HG03135 (cell line): ENCODE measurements at regions not wholly inside any gene's neighbourhood (a gene's known extent, or its start where the extent isn't known, plus 50 kb on each side); places are given as distances from the start of the nearest gene placed in this dataset.

ENCODE experiments used
- ATAC-seq: cut with Tn5 transposase; IDR thresholded peaks from one replicate; pipeline ENCODE4 v1.9.1; 2021; ENCODE audit warnings: mild to moderate bottlenecking, moderate library complexity; ENCODE audit not compliant: unreplicated experiment

DNA sequence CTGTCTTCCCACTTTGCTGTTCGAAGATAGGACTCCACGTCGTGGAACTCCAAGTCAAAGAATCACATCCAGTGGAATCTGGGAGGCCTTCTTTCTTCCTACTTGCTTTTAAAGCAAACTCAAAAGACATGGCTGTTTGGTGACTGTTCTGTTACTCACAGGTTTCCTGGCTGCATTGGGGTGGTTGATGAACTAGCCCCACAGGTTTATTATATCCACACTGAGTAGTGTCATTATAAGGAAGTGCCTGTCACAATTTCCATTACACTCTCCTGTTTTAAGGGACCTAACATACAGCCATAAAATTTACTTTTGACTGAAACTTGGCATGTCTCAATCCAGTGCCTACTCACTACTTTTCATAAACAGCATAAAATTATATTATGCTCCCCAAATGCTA, 287.3 kb upstream of the SP4 start:
- no peak for ATAC-seq

DNA sequence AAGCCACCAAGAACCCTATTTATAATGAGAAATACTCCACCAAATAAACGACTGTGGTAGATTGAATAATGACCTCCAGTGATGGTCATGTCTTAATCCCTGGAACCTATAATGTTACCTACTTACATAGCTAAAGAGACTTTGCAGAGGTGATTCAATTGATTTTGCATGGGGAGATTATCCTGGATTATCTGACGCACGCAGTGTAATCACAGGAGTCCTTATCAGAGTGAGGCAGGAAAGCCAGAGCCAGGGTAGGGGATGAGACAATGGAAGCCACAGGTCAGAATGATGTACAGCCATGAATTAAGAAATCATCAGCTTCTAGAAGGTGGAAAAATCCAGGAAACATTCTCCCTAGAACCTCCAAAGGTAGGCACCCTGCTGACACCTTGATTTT, 286.4 kb upstream of the SP4 start:
- ATAC-seq = no peak

DNA sequence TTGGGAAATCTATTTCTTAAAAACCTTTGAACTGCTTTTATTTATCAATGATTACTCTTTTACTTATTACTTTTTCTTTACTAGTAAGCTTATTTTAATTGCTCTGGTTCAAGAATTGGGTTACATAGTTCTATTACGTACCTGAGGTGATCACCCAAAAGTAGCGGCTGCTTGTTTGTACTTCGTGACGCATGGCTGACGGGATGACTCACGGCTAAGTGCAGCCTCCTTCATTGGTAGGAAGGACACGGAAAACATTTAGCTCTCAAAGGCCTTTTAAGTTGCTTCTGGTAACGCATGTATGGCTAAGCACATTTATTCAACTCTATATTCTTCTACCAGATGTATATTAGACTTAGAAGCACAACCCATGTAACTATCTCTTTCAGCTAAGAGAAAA, 285.8 kb upstream of the SP4 start:
- ATAC-seq = no peak

GRCh38 chr7:21146642-21147423, 281.1 kb upstream of the SP4 start:
- no peak for ATAC-seq

DNA sequence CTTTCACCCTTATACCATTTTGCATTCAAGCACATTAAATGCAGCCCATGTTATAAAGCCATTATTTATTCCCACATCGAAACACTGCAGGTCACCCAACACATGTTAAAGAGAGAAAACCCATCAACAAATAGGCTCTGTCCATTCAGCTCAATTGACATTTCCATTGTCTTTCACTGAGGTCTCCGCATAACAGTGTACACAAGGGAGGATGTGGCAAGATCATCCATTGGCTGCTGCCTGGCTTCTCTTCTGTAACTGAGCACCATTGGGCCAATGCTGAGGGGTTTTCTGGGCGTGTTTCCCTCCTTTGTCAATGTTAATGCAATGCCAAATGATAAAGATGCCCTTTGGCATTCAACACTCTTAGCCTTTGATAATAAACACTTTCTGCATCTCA, 278.1 kb upstream of the SP4 start:
- ATAC-seq = no peak

GRCh38 chr7:21154614-21155013, 273.3 kb upstream of the SP4 start:
- no peak for ATAC-seq

GRCh38 chr7:21159506-21159905, 268.4 kb upstream of the SP4 start:
- no peak for ATAC-seq

GRCh38 chr7:21160401-21160800, 267.5 kb upstream of the SP4 start:
- ATAC-seq = no peak

- ATAC-seq = no peak
Measured at GRCh38 chr7:21167942-21168341, 259.9 kb upstream of the SP4 start.

- ATAC-seq = no peak
Measured at GRCh38 chr7:21169667-21170580, 258.0 kb upstream of the SP4 start.

DNA sequence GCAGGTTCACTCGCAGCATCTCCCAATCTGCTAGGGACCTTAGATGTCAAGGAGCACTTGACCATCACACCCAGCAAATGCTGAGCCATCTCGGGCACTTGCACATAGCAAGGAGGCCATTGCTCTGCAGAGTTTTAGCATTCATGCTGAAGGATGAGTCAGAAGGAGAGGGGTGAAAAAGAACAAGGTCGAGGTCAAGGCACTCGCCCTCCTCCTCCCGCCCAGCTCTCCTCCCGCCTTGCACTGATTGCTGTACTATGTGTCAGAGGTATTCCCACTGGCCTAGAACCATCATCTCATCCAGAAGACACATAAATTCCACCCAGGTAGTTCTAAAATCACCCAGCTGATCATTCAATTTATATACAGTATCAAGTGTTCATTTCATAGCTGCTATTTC, 255.1 kb upstream of the SP4 start:
- no peak for ATAC-seq

- ATAC-seq = no peak
Measured at GRCh38 chr7:21173436-21173835, 254.4 kb upstream of the SP4 start.

DNA sequence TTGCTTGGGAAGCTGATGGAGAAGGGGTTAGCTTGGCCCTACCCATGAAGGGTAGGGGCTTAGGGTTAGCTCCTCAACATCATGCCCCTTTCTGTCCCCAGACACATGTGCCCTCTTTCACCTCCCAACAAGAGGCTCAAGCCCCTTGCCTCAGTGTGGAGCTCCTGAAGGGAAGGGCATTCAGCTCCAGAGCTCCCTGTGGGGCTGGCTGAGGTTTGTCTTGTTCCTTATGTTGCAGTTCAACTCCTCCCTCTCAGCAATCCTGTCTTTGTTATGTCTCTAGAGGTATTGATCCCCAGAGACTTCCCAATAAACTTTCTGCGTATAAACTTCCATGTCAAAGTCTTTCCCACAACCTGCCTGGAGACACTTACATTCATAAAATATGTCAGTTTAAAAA, 252.2 kb upstream of the SP4 start:
- ATAC-seq = no peak

DNA sequence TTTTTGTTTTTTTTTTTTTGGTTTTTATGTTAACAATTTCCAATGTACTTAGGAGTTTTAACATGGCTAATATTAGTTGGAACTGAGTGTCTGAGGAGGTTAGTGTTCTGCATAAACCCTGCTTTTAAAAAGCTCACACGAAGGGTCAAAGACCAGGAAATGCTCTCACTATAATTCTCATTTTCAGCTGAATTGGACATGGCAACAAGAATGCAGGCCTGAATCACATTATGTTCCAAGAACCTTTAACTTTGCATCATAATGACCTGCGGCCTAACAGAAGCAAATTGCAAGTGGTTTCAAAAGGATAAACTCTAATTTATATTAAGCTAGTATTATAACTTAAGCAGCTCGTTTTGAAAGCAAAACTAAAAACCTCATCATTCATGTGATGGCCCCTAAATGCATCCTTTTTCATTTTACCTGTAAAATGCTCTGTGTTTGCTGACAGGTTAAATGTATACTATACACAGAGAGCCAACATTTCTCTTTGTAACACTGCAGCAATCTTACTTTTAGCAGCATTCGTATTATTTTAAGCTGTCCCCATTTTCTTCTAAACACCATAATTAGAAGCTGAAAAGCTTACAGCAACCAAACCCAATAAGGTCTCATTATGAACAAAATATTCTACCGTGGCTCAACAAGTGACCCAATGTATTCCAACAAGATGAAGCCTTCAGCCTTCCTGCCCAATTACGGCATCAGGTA, 242.8 kb upstream of the SP4 start:
- ATAC-seq = no peak

GRCh38 chr7:21185653-21186265, 242.1 kb upstream of the SP4 start:
- no peak for ATAC-seq

GRCh38 chr7:21191321-21192073, 236.4 kb upstream of the SP4 start:
- no peak for ATAC-seq

GRCh38 chr7:21192657-21193056, 235.2 kb upstream of the SP4 start:
- ATAC-seq = no peak

DNA sequence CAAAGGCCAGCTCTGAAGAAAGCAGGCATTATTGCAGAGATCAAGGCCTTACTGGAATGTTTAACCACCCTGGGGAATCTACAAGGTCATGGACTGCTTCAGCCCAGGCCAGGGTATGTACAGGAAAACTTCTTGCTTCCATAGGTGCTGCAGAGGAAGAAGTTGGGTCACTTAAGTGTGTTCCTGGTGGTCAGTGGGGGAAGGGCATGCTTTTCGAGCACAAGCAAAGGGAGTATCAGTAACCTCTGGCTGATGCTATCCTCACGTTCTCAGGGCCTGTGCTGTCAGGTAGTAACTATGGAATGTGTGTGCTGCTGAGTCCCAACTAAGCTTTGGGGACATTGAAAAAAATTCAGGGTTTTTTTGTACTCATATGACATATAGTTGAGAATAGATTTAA, 234.0 kb upstream of the SP4 start:
- ATAC-seq = no peak

GRCh38 chr7:21194936-21195335, 232.9 kb upstream of the SP4 start:
- no peak for ATAC-seq

GRCh38 chr7:21198921-21199320, 229.0 kb upstream of the SP4 start:
- ATAC-seq = no peak
